Testis (tissue), 2 donors: ENCODE measurements at regions not wholly inside any gene's neighbourhood (a gene's known extent, or its start where the extent isn't known, plus 50 kb on each side); places are given as distances from the start of the nearest gene placed in this dataset.

Source experiments
- DNase-seq: peaks from one replicate; pipeline ENCODE4 v3.0.0-alpha.2; 2019
- H3K27ac ChIP-seq, 2 donors: fragments of 200-600 bp; sonication (generic); one replicate each; pipeline ENCODE4 v1.5.1; 2019
- H3K27me3 ChIP-seq: fragments of 200-600 bp; sonication (generic); one replicate; pipeline ENCODE4 v1.5.1; 2019
- H3K36me3 ChIP-seq: fragments of 200-600 bp; sonication (generic); one replicate; pipeline ENCODE4 v1.5.1; 2017; ENCODE audit warnings: low read depth; ENCODE audit errors: missing control alignments
- H3K4me1 ChIP-seq: fragments of 200-600 bp; sonication (generic); one replicate; pipeline ENCODE4 v1.5.1; 2019
- H3K4me3 ChIP-seq, 2 donors: fragments of 200-600 bp; sonication (generic); one replicate each; pipeline ENCODE4 v1.5.1; 2017 to 2019
- H3K9me3 ChIP-seq: fragments of 200-600 bp; sonication (generic); one replicate; pipeline ENCODE4 v1.5.1; 2017
- POLR2A ChIP-seq: fragments of 450-650 bp; IDR thresholded peaks from one replicate; pipeline ENCODE4 v1.6.1; 2017; ENCODE audit warnings: antibody characterized with exemption, mild to moderate bottlenecking, moderate library complexity
- WGBS, 2 donors: methylation state at CpG; one replicate each; pipeline ENCODE4 v1.1.5; 2018; 5-methylcytosine and 5-hydroxymethylcytosine counted together
- intact Hi-C: fragments of 100-400 bp; cut with DNase I; formaldehyde crosslinking; loops from one replicate; pipeline ENCODE4 v1.15.1; 2023; ENCODE audit warnings: low total_unique reads
- TF ChIP-seq, protein P1 (sequence below), 3 experiments: fragments of 450-650 bp in 2 of 3; fragments of 200-600 bp in 1 of 3; sonication (generic) in 1 of 3; IDR thresholded peaks; one replicate each; pipeline ENCODE4 v1.5.1; 2016 to 2019; ENCODE audit warnings: antibody characterized with exemption in 3 of 3, mild to moderate bottlenecking in 2 of 3, moderate library complexity in 1 of 3

DNA sequence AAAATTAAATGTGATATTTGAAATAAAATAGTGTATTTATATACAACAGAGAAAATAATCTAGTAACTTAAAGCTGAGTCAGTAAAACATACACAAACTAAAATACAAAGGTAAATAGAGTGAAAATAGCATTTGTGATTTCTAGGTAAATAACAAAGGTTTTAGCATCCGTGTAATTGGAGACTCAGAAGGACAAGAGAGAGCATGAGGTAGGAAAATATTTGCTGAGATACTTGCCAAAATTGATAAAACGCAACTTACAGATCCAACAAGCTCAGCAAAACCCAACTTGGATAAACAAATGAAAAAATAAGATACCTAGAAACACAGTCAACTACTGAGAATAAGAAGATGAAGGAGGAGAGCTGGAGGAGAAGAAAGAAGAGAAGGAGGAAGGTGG lies 634.7 kb upstream of the CCDC179 start:
- no peak for TF ChIP-seq POLR2A
- TF ChIP-seq, protein P1, sequence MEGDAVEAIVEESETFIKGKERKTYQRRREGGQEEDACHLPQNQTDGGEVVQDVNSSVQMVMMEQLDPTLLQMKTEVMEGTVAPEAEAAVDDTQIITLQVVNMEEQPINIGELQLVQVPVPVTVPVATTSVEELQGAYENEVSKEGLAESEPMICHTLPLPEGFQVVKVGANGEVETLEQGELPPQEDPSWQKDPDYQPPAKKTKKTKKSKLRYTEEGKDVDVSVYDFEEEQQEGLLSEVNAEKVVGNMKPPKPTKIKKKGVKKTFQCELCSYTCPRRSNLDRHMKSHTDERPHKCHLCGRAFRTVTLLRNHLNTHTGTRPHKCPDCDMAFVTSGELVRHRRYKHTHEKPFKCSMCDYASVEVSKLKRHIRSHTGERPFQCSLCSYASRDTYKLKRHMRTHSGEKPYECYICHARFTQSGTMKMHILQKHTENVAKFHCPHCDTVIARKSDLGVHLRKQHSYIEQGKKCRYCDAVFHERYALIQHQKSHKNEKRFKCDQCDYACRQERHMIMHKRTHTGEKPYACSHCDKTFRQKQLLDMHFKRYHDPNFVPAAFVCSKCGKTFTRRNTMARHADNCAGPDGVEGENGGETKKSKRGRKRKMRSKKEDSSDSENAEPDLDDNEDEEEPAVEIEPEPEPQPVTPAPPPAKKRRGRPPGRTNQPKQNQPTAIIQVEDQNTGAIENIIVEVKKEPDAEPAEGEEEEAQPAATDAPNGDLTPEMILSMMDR (IDR thresholded peaks at IDR 0.05): no peak
- intact Hi-C loops: no loop called here

DNA sequence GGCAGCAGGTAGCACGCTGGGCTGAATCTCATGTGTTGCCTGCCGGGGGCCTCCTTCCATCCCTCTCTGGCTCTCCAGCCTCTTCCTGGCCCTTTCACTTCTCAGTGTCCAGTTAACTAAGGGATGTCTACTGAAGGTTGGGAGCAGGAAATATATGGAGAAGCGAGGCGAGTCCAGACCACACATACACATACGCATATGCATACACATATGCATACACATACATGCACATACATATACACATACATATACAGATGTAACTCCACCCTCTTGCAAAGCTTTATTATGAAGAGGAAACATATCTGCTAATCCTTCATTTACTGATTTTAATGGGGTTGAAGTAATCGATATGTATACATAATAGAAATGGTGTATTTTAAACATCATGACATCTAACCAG lies 636.1 kb upstream of the CCDC179 start:
- Histone ChIP-seq H3K27me3 (no peaks in the 10 kb centered on the region), H3K36me3 (no peaks in the 10 kb centered on the region), H3K4me3 (no peak overlapping the region), H3K9me3 (no peaks in the 10 kb centered on the region), H3K4me1 (no peaks in the 10 kb centered on the region), H3K27ac (no peak overlapping the region)
- TF ChIP-seq, protein P1 (IDR thresholded peaks at IDR 0.05): no peak
- no peak for TF ChIP-seq POLR2A
- no peak for DNase-seq
- intact Hi-C loops: no loop called here
- WGBS, 2 donors: 63 to 78% methylated on average over 6 of the region's 6 CpGs

More for the DNA sequence above, 634.7 kb upstream of the CCDC179 start:
- Histone ChIP-seq H3K36me3 (no peaks in the 10 kb centered on the region), H3K4me1 (no peaks in the 10 kb centered on the region), H3K9me3 (no peaks in the 10 kb centered on the region), H3K27ac (no peak overlapping the region), H3K4me3 (no peak overlapping the region), H3K27me3 (no peaks in the 10 kb centered on the region)
- DNase-seq: no peak
- 71 to 76% methylated on average over 2 of the region's 2 CpGs for WGBS, 2 donors

DNA sequence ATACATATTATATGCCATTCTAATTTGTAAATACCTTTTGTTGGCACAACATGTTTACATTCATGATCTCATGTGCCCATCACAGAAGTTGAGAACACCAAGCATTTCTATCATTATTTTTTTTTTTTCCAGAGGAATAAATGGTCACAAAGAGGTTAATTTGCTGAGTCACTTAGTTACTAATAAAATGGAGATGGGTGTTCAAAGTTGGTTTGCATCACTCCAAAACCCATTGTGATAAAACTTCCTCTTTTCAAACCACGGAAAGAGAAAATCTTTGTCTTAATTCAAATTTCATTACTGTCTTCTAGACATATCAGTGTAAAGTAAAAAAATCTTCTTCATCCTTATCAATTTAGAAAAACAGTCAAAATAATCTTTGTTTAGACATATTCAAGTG lies 636.8 kb upstream of the CCDC179 start:
- WGBS, 2 donors: 77 to 82% methylated on average over 1 of the region's 1 CpG
- no peaks in the 10 kb centered on the region for H3K9me3 ChIP-seq
- intact Hi-C loops: no loop called here

DNA sequence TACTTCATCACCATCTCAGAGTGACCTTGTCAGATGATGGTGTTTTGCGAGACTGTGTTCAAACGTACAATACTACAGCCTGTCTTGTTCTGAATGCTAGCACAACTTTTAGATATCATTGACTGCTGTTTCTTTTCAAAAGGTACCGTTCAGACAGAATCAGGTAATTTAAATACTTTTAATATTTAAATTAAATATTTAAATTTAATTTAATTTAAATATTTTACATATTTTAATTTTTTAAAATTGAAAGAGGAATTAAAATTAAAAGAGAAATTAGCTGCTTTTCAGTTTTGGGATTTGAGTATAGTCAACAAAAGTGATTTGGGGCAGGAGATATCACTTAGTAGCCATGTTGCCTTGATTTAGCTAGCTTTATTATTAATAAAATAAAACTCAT lies 642.1 kb upstream of the CCDC179 start:
- DNase-seq: no peak
- H3K27ac ChIP-seq: no peak overlapping the region
- TF ChIP-seq, protein P1 (IDR thresholded peaks at IDR 0.05): no peak
- no peak for TF ChIP-seq POLR2A
- 78 to 79% methylated on average over 3 of the region's 3 CpGs for WGBS, 2 donors
- no peaks in the 10 kb centered on the region for H3K36me3 ChIP-seq
- H3K9me3 ChIP-seq: no peaks in the 10 kb centered on the region
- H3K4me3 ChIP-seq: no peak overlapping the region
- H3K4me1 ChIP-seq: no peaks in the 10 kb centered on the region
- intact Hi-C loops: no loop called here
- H3K27me3 ChIP-seq: no peaks in the 10 kb centered on the region

More for the DNA sequence above, 636.8 kb upstream of the CCDC179 start:
- Histone ChIP-seq H3K4me1 (no peaks in the 10 kb centered on the region), H3K4me3 (no peak overlapping the region), H3K27ac (no peak overlapping the region), H3K36me3 (no peaks in the 10 kb centered on the region), H3K27me3 (no peaks in the 10 kb centered on the region)
- no peak for TF ChIP-seq POLR2A
- TF ChIP-seq, protein P1 (IDR thresholded peaks at IDR 0.05): no peak
- DNase-seq: no peak

DNA sequence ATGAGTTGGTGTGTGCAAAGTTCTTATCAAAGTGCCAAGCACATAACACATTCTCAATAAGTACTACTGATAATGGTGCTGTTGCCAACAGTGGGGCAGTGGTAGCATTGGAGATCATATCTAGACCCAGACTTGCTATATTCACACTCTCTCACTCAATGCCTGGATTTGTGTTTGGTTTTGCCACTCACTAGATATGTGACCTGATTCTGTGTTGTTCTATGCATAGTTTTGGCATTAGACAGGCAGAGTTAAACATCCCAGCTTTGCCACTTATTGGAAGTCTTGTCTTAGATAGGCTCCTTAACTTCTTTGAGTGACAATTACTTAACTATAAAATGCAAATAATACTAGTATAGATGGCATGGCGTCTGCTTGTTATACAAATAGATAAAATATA lies 642.6 kb upstream of the CCDC179 start:
- TF ChIP-seq, protein P1 (IDR thresholded peaks at IDR 0.05): no peak
- no peak for TF ChIP-seq POLR2A
- H3K4me3 ChIP-seq: no peak overlapping the region
- no peaks in the 10 kb centered on the region for H3K9me3 ChIP-seq
- H3K36me3 ChIP-seq: no peaks in the 10 kb centered on the region
- H3K27me3 ChIP-seq: no peaks in the 10 kb centered on the region
- H3K27ac ChIP-seq: no peak overlapping the region
- intact Hi-C loops: no loop called here
- no peaks in the 10 kb centered on the region for H3K4me1 ChIP-seq
- WGBS, 2 donors: 85 to 96% methylated on average over 1 of the region's 1 CpG
- DNase-seq: no peak
